Globus pallidus (tissue), 1 donor: ENCODE measurements at regions not wholly inside any gene's neighbourhood (a gene's known extent, or its start where the extent isn't known, plus 50 kb on each side); places are given as distances from the start of the nearest gene placed in this dataset.
"Not testable (repeated sequence)": the region's sequence is repeated elsewhere in the genome, so short reads cannot be mapped to it uniquely, and the experiment has no call there.

ENCODE experiments used
- DNase-seq: peaks from one replicate; pipeline ENCODE4 v3.0.0-alpha.2; 2015; ENCODE audit warnings: low spot score

DNA sequence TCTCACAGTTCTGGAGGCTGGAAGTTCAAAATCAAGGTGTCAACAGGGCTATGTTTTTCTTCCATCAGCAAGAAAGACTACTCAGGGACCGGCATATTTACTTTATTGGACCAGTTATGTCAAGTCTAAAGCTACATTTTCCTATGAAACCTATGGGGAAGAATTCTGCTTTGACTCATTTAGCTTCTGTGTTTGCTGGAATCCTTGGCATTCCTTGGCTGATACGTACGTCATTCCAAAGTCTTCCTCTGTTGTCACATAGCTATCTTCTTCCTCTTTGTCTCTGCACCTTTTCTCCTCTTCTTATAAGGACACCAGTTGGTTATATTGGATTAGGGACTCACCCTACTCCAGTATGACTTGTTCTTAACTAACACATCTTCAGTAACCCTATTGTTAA, 137.4 kb upstream of the FBXO11 start:
- no peak for DNase-seq

- DNase-seq: peak; percentile 32
Observed at GRCh38 chr2:48045613-48046012, 139.3 kb upstream of the FBXO11 start.

GRCh38 chr2:48048476-48049171, 142.3 kb upstream of the FBXO11 start:
- DNase-seq: no peak

DNA sequence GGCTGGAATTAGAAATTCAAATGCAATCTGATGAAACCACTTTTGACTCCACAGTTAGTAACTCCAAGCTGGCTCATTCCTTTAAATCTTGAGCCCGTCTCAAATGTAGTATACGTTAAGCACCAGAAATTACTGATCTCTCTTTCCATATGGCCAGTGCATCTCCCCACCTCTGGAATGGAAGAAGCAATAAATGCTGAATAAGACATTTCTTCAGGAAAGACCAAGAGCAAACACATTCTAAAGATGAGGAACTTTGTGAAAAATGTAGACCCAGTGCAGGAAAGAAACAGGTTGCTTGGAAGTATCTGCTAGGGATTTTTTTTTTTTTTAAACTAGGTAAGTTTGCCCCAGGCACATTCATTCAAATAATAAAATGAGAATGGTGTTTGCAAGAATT, 143.1 kb upstream of the FBXO11 start:
- DNase-seq: no peak

- DNase-seq: no peak
Observed at GRCh38 chr2:48050711-48051110, 144.4 kb upstream of the FBXO11 start.

GRCh38 chr2:48059975-48060374, 153.7 kb upstream of the FBXO11 start:
- DNase-seq: no peak

- DNase-seq: not testable (repeated sequence)
Observed at GRCh38 chr2:48061656-48062055, 155.4 kb upstream of the FBXO11 start.

DNA sequence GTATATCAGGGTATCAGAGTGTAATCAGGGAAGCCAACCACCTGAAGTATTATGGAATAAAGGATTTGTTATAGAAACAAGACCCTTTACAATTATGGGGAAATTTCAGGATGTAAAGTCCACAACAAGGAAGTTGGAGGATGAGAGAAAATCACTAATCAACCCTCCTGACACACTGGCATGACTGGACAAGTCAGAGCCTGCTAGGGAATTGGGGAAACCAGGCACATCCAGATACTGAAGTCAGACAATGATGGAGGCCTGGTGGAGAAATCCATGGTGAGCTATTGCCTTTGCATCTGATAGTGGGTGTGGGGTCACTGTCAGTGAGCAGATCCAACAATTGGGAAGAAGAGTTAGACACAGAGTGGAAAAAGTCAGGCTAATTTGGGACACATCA, 158.8 kb upstream of the FBXO11 start:
- no peak for DNase-seq

- DNase-seq: no peak
Observed at GRCh38 chr2:48066000-48066399, 159.7 kb upstream of the FBXO11 start.

DNA sequence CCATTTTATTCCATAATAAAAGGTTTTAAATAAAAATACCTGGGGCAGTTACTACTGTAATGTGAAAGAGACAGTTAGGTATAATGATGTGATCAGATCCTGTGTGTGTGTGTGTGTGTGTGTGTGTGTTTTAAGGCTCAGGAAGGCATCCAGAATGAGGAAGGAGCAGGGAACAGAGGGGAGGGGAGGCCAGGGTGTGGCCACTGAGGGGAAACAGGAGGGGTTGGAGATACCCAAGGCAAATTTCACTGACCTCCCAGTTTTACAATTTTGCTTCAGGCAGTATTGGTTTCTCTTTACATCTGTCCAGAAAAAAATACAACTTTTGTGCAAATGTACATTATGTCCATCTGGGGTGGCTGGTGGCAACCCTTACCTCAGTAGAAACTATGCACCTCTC, 163.5 kb upstream of the FBXO11 start:
- no peak for DNase-seq

- DNase-seq: peak; percentile 52
Observed at GRCh38 chr2:48070415-48070814, 164.1 kb upstream of the FBXO11 start.

GRCh38 chr2:48072583-48072982, 166.3 kb upstream of the FBXO11 start:
- no peak for DNase-seq

DNA sequence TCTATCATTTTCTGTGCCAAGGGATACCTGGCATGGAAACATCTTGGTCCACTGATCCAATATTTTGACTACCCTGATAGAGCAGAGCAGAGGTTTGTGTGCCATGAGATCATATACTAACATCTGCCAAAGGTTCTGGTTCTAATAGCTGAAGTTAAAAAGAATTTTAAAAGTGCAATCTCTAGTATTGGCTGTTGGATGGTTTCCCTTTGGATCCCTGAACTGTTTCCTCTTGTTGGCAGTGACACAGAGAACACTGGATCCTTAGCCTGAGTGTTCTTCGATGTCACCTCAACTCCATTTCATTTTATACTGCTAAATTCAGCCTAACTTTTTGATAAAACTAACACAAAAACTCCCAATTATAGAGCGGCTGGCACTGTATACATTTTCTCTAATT, 169.3 kb upstream of the FBXO11 start:
- no peak for DNase-seq

DNA sequence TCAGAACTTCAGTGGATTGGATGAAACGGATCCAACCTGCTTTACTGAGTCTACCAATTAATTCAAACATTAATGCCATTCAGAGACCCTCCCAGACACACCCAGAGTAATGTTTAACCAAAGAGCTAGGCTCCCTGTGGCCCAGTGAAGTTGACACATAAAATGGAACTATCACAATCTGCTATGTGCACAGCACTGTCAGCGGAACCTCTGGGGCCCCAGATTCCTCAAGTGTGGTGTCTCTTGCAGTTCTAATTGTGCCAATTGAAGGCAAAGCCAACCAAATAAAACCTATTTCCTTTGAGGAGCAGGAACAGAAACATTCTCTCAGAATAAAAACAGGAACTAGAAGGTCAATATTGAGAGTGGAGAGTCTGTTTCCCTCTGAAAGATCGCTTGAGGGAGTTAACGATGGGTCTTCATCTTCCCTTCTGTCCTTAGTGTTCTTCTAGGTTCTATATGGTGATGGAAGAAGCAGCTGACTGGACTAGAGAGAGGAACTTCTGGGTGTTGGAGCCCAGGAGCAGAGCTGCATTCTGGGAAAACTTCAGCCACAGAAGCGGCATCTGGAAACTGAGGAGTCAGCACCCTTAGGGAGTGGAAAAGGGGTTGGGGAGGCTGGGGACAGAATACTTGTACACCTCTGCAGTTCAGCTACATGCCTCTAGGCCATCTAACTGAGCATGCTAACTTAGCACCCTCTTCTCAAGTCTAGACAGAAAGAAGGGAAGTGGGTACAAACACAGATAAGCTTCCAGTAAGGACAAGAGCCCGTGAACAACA, 174.4 kb upstream of the FBXO11 start:
- DNase-seq: peak; percentile 54

DNA sequence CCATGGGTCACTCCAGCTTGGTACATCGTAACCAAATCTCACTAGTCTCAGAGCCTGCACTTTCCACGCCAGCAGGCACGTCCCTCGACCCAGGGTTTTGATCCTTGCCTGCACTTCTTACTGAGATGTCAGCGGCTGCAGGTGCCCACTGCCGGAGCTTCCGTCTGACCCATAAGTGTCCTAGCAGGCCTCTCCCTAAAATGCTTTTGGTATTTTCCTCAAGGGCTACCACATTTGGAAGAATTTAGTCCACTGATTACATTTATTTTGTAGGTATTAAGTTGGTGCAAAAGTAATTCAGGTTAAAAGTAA, 175.0 kb upstream of the FBXO11 start:
- DNase-seq: no peak

DNA sequence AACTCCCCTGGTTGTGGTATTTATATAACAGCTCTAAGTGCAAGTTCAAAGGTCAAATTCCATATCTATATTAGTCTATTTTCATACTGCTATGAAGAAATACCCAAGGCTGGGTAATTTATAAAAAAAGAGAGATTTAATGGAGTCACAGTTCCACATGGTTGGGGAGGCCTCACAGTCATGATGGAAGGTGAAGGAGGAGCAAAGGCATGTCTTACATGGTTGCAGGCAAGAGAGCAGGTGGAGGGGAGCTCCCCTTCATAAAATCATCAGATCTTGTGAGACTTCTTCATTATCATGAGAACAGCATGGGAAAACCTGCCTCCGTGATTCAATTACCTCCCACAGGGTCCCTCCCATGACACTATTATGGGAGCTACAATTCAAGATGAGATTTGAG, 179.6 kb upstream of the FBXO11 start:
- DNase-seq: no peak

- DNase-seq: no peak
Observed at GRCh38 chr2:48088994-48089393, 182.7 kb upstream of the FBXO11 start.

DNA sequence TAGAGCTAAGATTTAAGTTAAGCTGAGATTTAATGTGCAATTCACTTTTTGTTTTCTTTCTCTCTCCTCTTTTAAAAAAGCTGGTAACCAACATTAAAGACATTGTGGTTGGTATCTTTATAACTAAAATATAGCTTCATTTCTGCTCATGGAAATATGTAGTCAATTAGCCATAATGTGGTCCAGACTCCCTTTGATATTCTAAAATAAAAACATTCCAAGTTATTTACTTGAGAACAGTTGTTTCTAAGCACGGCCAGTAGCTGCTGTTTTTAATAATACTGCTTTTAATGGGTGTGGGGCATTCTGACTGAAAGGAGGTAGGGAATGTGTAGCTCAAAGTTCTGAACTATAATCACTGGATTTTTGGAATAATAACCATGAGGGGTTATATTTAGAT, 183.3 kb upstream of the FBXO11 start:
- DNase-seq: no peak

DNA sequence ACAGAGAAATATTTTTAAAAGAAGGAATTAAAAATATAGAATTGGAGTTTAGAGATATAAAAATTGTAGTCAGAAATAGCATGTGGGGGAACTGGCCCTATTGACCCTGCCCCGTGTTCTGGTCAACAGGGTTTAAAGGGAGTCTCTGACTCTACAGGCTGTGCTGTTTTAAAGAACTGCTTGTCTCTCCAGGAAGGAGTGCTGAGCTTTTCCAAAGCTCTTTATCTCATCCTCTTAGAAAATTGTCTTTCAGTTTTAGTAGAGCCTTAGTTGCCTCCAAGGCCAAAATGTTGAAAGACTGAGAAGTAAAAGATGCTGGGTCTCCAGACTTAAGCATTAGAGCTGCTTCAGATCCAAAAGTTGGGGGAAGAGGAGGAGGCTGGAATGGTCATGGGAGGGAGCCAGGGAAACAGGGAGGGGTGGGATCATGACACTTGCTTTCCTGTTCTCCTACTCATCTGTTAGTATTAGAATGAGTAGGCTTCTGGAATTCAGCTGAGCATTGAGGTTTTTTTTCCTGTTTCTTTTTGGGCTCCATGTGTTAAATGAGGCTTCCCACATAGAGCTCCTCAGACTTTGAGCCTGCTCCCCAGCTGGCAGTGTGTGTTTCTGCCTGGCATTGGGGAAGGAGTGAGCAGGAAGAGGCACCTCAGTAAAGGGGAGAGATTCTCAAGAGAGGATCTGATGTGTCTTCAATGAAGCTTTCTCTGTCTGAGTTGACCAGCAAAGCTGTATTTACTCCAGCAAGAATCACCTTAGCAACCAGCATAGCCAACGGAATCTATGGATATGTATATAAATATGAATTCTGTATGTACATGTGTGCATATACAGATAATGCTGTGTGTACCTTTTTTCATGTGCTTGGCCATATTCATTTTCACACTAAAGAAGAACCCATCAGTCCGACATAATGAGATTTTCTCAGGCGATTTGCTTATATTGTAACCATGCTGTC, 186.8 kb upstream of the FBXO11 start:
- DNase-seq: no peak

GRCh38 chr2:48096765-48097164, 190.5 kb upstream of the FBXO11 start:
- DNase-seq: not testable (repeated sequence)

GRCh38 chr2:48098539-48098938, 192.2 kb upstream of the FBXO11 start:
- DNase-seq: no peak

GRCh38 chr2:48104418-48104817, 198.1 kb upstream of the FBXO11 start:
- DNase-seq: no peak

DNA sequence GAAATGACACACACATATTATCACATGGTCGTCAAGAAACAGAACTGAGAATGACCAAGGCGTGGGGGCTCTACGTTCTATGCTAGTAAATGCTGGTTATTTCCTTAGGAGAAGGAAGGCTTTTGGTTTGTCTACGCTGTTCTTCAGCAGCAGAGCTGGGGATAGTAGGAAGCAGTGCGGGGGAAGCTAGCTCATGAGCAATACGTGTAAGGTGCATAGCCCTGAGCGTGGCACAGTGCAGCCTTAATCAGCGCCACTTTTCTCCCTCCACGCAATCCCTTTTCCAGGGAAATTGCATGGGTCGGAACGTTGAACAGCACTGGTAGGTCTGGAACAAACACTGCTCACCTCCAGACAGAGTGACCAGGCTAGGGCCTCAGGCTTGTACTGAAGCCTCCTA, 199.6 kb upstream of the FBXO11 start:
- DNase-seq: no peak
